ENCODE measurements at regions not wholly inside any gene's neighbourhood (a gene's known extent, or its start where the extent isn't known, plus 50 kb on each side); places are given as distances from the start of the nearest gene placed in this dataset.

GRCh38 chr5:155786108-155786507 is 540.9 kb upstream of the SGCD start:
- TF ChIP-seq SP1 (CRISPR knock-in tag; IDR thresholded peaks at IDR 0.05): no peak
- TF ChIP-seq, protein P1, sequence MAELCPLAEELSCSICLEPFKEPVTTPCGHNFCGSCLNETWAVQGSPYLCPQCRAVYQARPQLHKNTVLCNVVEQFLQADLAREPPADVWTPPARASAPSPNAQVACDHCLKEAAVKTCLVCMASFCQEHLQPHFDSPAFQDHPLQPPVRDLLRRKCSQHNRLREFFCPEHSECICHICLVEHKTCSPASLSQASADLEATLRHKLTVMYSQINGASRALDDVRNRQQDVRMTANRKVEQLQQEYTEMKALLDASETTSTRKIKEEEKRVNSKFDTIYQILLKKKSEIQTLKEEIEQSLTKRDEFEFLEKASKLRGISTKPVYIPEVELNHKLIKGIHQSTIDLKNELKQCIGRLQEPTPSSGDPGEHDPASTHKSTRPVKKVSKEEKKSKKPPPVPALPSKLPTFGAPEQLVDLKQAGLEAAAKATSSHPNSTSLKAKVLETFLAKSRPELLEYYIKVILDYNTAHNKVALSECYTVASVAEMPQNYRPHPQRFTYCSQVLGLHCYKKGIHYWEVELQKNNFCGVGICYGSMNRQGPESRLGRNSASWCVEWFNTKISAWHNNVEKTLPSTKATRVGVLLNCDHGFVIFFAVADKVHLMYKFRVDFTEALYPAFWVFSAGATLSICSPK (IDR thresholded peaks at IDR 0.05; ENCODE audit: borderline replicate concordance): no peak
- TF ChIP-seq CREM (IDR thresholded peaks at IDR 0.05; ENCODE audit: low read depth): no peak
- TF ChIP-seq RBM39 (optimal IDR thresholded peaks at IDR 0.05; ENCODE audit: low read depth, low read length): no peak
- TF ChIP-seq GABPB2 (CRISPR knock-in tag; conservative IDR thresholded peaks at IDR 0.05): no peak
- no peak for TF ChIP-seq HINFP (tag; conservative IDR thresholded peaks at IDR 0.05; ENCODE audit: low read depth)
